ENCODE measurements at regions not wholly inside any gene's neighbourhood (a gene's known extent, or its start where the extent isn't known, plus 50 kb on each side); places are given as distances from the start of the nearest gene placed in this dataset.

GRCh38 chr11:106384429-106384828 lies 307.0 kb downstream of the AASDHPPT start:
- no peak overlapping the region for H4K91ac ChIP-seq (ENCODE audit: insufficient read length, low read depth, low read length)
- H4K5ac ChIP-seq (ENCODE audit: insufficient read length, low read depth, low read length): no peak overlapping the region
- no peak overlapping the region for H3T11ph ChIP-seq (ENCODE audit: low read length)
- no peaks in the 10 kb centered on the region for H3K23me2 ChIP-seq (ENCODE audit: insufficient read length, low read depth, low read length, poor library complexity, severe bottlenecking)
- H3K9me3 Mint-ChIP-seq: peaks cover 6 to 15% of the 10 kb centered on the region in 2 experiments
- no peak overlapping the region for H2AK5ac ChIP-seq (ENCODE audit: insufficient read length, low read length)
- DNase-seq: no peak
- H2BK15ac ChIP-seq (ENCODE audit: low read depth, low read length): no peak overlapping the region
- no peak for TF ChIP-seq CTCF (conservative IDR thresholded peaks at IDR 0.05)
- H3K56ac ChIP-seq (ENCODE audit: insufficient read length, low read depth, low read length): no peak overlapping the region
- no peaks in the 10 kb centered on the region for H3K79me1 ChIP-seq (ENCODE audit: insufficient read depth, low read depth, low read length, poor library complexity, severe bottlenecking)
- H3K27me3 ChIP-seq (ENCODE audit: insufficient read depth, low read length): no peaks in the 10 kb centered on the region
- H3K4me1 ChIP-seq (ENCODE audit: insufficient read depth, low read length): no peaks in the 10 kb centered on the region; the same call in 1 of the 2 replicates
- H2BK120ac ChIP-seq (ENCODE audit: low read depth, low read length, poor library complexity, severe bottlenecking): no peak overlapping the region
- no peak overlapping the region for H3K4me2 ChIP-seq (ENCODE audit: insufficient read depth, insufficient read length, low read length)
- H3K14ac ChIP-seq (ENCODE audit: insufficient read depth, low read length): no peak overlapping the region
- H2AFZ ChIP-seq (ENCODE audit: low read length): no peak overlapping the region
- H3K4me1 Mint-ChIP-seq: peaks cover 9 to 18% of the 10 kb centered on the region in 2 experiments
- no peaks in the 10 kb centered on the region for H4K20me1 ChIP-seq (ENCODE audit: control insufficient read depth, insufficient read depth, insufficient read length)
- H3K9ac ChIP-seq (ENCODE audit: extremely low read depth, insufficient read length, low read length): no peak overlapping the region
- H3K18ac ChIP-seq (ENCODE audit: insufficient read length, low read depth, low read length): no peak overlapping the region
- H2BK5ac ChIP-seq (ENCODE audit: insufficient read length, low read length): no peak overlapping the region
- H3K4ac ChIP-seq (ENCODE audit: low read depth, low read length): no peak overlapping the region
- H3K79me2 ChIP-seq (ENCODE audit: insufficient read depth, low read length): no peaks in the 10 kb centered on the region
- WGBS (ENCODE audit: extremely low coverage, insufficient read length, low lambda C conversion rate): no CpG with 5 or more reads among the region's 2 CpGs
- H4K8ac ChIP-seq (replicated peaks; ENCODE audit: insufficient read length, low read depth, low read length): no peak overlapping the region
- H3K4me3 Mint-ChIP-seq: no peak overlapping the region
- no peak overlapping the region for H3K23ac ChIP-seq (ENCODE audit: insufficient read length, low read depth, low read length)
- H3K27me3 Mint-ChIP-seq (ENCODE audit: low read depth): no peaks in the 10 kb centered on the region
- H2BK12ac ChIP-seq (ENCODE audit: insufficient read length, low read depth, low read length): no peak overlapping the region
- H3K27ac Mint-ChIP-seq: peak overlapping the region in 1 of 3 experiments; percentile 93; a peak in 2 of 7 replicates
- no peaks in the 10 kb centered on the region for H3K9me3 ChIP-seq (ENCODE audit: control insufficient read depth, low read depth, low read length)
- H3K36me3 Mint-ChIP-seq (ENCODE audit: insufficient read depth in 1 of 3, low read depth in 3 of 3): peaks cover 0 to 11% (median 10%) of the 10 kb centered on the region in 3 experiments; a peak in 5 of 7 replicates
- no peak overlapping the region for H2BK20ac ChIP-seq (ENCODE audit: low read depth, low read length, poor library complexity, severe bottlenecking)
- no peak overlapping the region for H3K27ac ChIP-seq (ENCODE audit: insufficient read length, low read depth, low read length)

All from H9 (cell line).